Loucy (cell line): ENCODE measurements at regions not wholly inside any gene's neighbourhood (a gene's known extent, or its start where the extent isn't known, plus 50 kb on each side); places are given as distances from the start of the nearest gene placed in this dataset.

Experiments used
- EZH2phosphoT487 ChIP-seq: fragments of 200-600 bp; IDR thresholded peaks from 2 replicates; pipeline ENCODE4 v1.6.1; 2018; ENCODE audit warnings: antibody characterized with exemption, mild to moderate bottlenecking, moderate library complexity, borderline replicate concordance
- TF ChIP-seq, protein P1 (sequence below): fragments of 200-600 bp; sonication (generic); conservative IDR thresholded peaks from 2 replicates; pipeline ENCODE4 v1.5.1; 2014; ENCODE audit warnings: mild to moderate bottlenecking, antibody characterized with exemption, low read length

GRCh38 chr18:39172695-39173421 is 1607.3 kb upstream of the CELF4 start:
- TF ChIP-seq, protein P1, sequence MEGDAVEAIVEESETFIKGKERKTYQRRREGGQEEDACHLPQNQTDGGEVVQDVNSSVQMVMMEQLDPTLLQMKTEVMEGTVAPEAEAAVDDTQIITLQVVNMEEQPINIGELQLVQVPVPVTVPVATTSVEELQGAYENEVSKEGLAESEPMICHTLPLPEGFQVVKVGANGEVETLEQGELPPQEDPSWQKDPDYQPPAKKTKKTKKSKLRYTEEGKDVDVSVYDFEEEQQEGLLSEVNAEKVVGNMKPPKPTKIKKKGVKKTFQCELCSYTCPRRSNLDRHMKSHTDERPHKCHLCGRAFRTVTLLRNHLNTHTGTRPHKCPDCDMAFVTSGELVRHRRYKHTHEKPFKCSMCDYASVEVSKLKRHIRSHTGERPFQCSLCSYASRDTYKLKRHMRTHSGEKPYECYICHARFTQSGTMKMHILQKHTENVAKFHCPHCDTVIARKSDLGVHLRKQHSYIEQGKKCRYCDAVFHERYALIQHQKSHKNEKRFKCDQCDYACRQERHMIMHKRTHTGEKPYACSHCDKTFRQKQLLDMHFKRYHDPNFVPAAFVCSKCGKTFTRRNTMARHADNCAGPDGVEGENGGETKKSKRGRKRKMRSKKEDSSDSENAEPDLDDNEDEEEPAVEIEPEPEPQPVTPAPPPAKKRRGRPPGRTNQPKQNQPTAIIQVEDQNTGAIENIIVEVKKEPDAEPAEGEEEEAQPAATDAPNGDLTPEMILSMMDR: no peak
- no peak for TF ChIP-seq EZH2phosphoT487
